Heart left ventricle (tissue), 16 donors: ENCODE measurements at regions not wholly inside any gene's neighbourhood (a gene's known extent, or its start where the extent isn't known, plus 50 kb on each side); places are given as distances from the start of the nearest gene placed in this dataset.

Experiments used
- ATAC-seq, 4 donors: fragments of 200-7000 bp; cut with Tn5 transposase; one replicate each; pipeline ENCODE4 v1.9.1; 2020 to 2022; ENCODE audit warnings: moderate library complexity in 4 of 4, mild to moderate bottlenecking in 3 of 4, moderate number of reproducible peaks in 1 of 4
- DNase-seq, 5 donors: peaks; one replicate each; pipeline ENCODE4 v3.0.0-alpha.2; 2020
- H3K27ac ChIP-seq, 12 donors: fragments of 200-600 bp; sonication (generic) in 4 of 12; one replicate each; pipeline versions ENCODE4 v1.5.0 to v1.8.0; 2016 to 2022; ENCODE audit warnings: mild to moderate bottlenecking in 2 of 12
- H3K27me3 ChIP-seq, 9 donors: fragments of 200-600 bp; sonication (generic) in 2 of 9; one replicate each; pipeline versions ENCODE4 v1.5.1 to v1.8.0; 2016 to 2022; ENCODE audit warnings: mild to moderate bottlenecking in 3 of 9
- H3K36me3 ChIP-seq, 9 donors: fragments of 200-600 bp; sonication (generic) in 2 of 9; one replicate each; pipeline versions ENCODE4 v1.5.0 to v1.8.0; 2018 to 2022; ENCODE audit warnings: mild to moderate bottlenecking in 2 of 9
- H3K4me1 ChIP-seq, 12 donors: fragments of 200-600 bp; sonication (generic) in 4 of 12; one replicate each; pipeline versions ENCODE4 v1.5.0 to v1.8.0; 2016 to 2022; ENCODE audit warnings: mild to moderate bottlenecking in 3 of 12
- H3K4me3 ChIP-seq, 12 donors: fragments of 200-600 bp; sonication (generic) in 4 of 12; one replicate each; pipeline versions ENCODE4 v1.5.0 to v1.8.0; 2017 to 2022; ENCODE audit warnings: mild to moderate bottlenecking in 9 of 12, moderate library complexity in 4 of 12
- H3K9me3 ChIP-seq, 12 donors: fragments of 200-600 bp; sonication (generic) in 4 of 12; one replicate each; pipeline versions ENCODE4 v1.5.0 to v1.8.0; 2016 to 2022; ENCODE audit warnings: mild to moderate bottlenecking in 1 of 12
- CTCF ChIP-seq, 12 donors: fragments of 200-600 bp; sonication (generic) in 4 of 12; IDR thresholded peaks; one replicate each; pipeline versions ENCODE4 v1.5.0 to v1.8.0; 2018 to 2022; ENCODE audit warnings: antibody characterized with exemption in 12 of 12, mild to moderate bottlenecking in 5 of 12
- POLR2A ChIP-seq, 2 donors: fragments of 450-650 bp; IDR thresholded peaks; one replicate each; pipeline ENCODE4 v1.6.1; 2017; ENCODE audit warnings: antibody characterized with exemption in 2 of 2, mild to moderate bottlenecking in 2 of 2, moderate library complexity in 2 of 2
- WGBS, 4 donors: extraction: QIAGEN DNeasy Blood & Tissue Kit in 2 of 4; methylation state at CpG; one replicate each; pipeline versions ENCODE4 v1.1.5 to v1.1.7; 2013 to 2018; 5-methylcytosine and 5-hydroxymethylcytosine counted together
- intact Hi-C, 10 donors: fragments of 100-400 bp; cut with DNase I; formaldehyde crosslinking; loops; one replicate each; pipeline versions ENCODE4 v1.11.1 to v1.14.2; 2022
- donor health status: ischemic (EF 13 %, LVEDD 7.1; RV severe dilation, severe dysfunction).
- donor health status: healthy with polysubstance abuse.
- donor health status: DM: no; HTN: yes; CAD: no.
- donor health status: DM: no; HTN: no; CAD: no.
- donor health status: ischemic (EF 25% LVEDD 6.9; RV normal size, moderate dysfunction).
- donor health status: ischemic (EF 25% LVEDD 5.7; RV mildly dilated, moderate dysfunction).
- donor health status: healthy.
- donor health status: DM: yes; HTN: yes; CAD: no.
- donor health status: ischemic (EF 35%, LVEDD 5.7; RV mildly dilated, moderate dysfunction).
- donor health status: nonischemic (EF 11% LVEDD 7.7; RV severe dilation, severe dysfunction).
- donor health status: DM: yes; HTN: yes; CAD: no.
- donor health status: PGD.
- donor health status: ischemic (EF 29% LVEDD 5.4; RV normal size, mild dysfunction).
- donor health status: nonischemic (EF 23%, LVEDD 6.1; RV moderate dilation, normal function).

GRCh38 chr6:85261271-85261670, 188.6 kb upstream of the NT5E start:
- WGBS, 4 donors = 74 to 80% (median 77%) methylated on average over 6 of the region's 6 CpGs
- DNase-seq = no peak
- H3K27me3 ChIP-seq = no peaks in the 10 kb centered on the region
- no peak overlapping the region for H3K27ac ChIP-seq
- H3K9me3 ChIP-seq = peaks cover 0 to 4% (median 0%) of the 10 kb centered on the region in 12 donors
- H3K4me3 ChIP-seq = no peak overlapping the region
- H3K36me3 ChIP-seq = no peaks in the 10 kb centered on the region
- ATAC-seq = no peak
- H3K4me1 ChIP-seq = no peaks in the 10 kb centered on the region
- intact Hi-C loops = no loop called here
- TF ChIP-seq POLR2A (IDR thresholded peaks at IDR 0.05) = no peak
- TF ChIP-seq CTCF (IDR thresholded peaks at IDR 0.05) = no peak

GRCh38 chr6:85255661-85256060, 194.2 kb upstream of the NT5E start:
- peaks cover 0 to 16% (median 0%) of the 10 kb centered on the region in 12 donors for H3K9me3 ChIP-seq
- no peak for TF ChIP-seq CTCF (IDR thresholded peaks at IDR 0.05)
- TF ChIP-seq POLR2A (IDR thresholded peaks at IDR 0.05) = no peak
- H3K4me3 ChIP-seq = no peak overlapping the region
- H3K27me3 ChIP-seq = no peaks in the 10 kb centered on the region
- no peak for DNase-seq
- ATAC-seq = no peak
- intact Hi-C loops = no loop called here
- no peaks in the 10 kb centered on the region for H3K36me3 ChIP-seq
- no peak overlapping the region for H3K27ac ChIP-seq
- H3K4me1 ChIP-seq = peaks cover 0 to 5% (median 0%) of the 10 kb centered on the region in 12 donors

- TF ChIP-seq CTCF (IDR thresholded peaks at IDR 0.05) = no peak
- TF ChIP-seq POLR2A (IDR thresholded peaks at IDR 0.05) = no peak
- ATAC-seq = no peak
- Histone ChIP-seq H3K27me3 (no peaks in the 10 kb centered on the region), H3K36me3 (no peaks in the 10 kb centered on the region), H3K4me3 (no peak overlapping the region), H3K4me1 (peaks cover 0 to 8% (median 0%) of the 10 kb centered on the region in 12 donors), H3K27ac (no peak overlapping the region), H3K9me3 (peaks cover 0 to 25% (median 0%) of the 10 kb centered on the region in 12 donors)
- DNase-seq = no peak
- intact Hi-C loops = no loop called here
- WGBS, 4 donors = 28 to 64% (median 58%) methylated on average over 2 of the region's 2 CpGs
These were observed 197.3 kb upstream of the NT5E start for GRCh38 chr6:85252552-85252951.

- no peak for TF ChIP-seq CTCF (IDR thresholded peaks at IDR 0.05)
- TF ChIP-seq POLR2A (IDR thresholded peaks at IDR 0.05) = no peak
- ATAC-seq (no peak), DNase-seq (no peak)
These were observed 197.8 kb upstream of the NT5E start for GRCh38 chr6:85252085-85252484.

More at GRCh38 chr6:85252085-85252484, 197.8 kb upstream of the NT5E start:
- Histone ChIP-seq H3K27me3 (no peaks in the 10 kb centered on the region), H3K9me3 (peaks cover 0 to 28% (median 0%) of the 10 kb centered on the region in 12 donors), H3K36me3 (no peaks in the 10 kb centered on the region), H3K4me1 (peaks cover 0 to 8% (median 0%) of the 10 kb centered on the region in 12 donors), H3K4me3 (no peak overlapping the region), H3K27ac (no peak overlapping the region)
- intact Hi-C loops = no loop called here
- WGBS, 4 donors = 49 to 54% (median 51%) methylated on average over 2 of the region's 2 CpGs
